ENCODE measurements at regions not wholly inside any gene's neighbourhood (a gene's known extent, or its start where the extent isn't known, plus 50 kb on each side); places are given as distances from the start of the nearest gene placed in this dataset.

GRCh38 chr7:13578294-13578693, 411.2 kb downstream of the ETV1 start:
- TF ChIP-seq POLR2A (IDR thresholded peaks at IDR 0.05) (no peak), CTCF (IDR thresholded peaks at IDR 0.05) (no peak)

All from sigmoid colon (tissue), 3 donors.